Endothelial cell of umbilical vein (primary cell): ENCODE measurements at regions not wholly inside any gene's neighbourhood (a gene's known extent, or its start where the extent isn't known, plus 50 kb on each side); places are given as distances from the start of the nearest gene placed in this dataset.

Source experiments
- BruUV-seq: library from RNA; stranded (reverse); fragments of 400-500 nt; replicated peaks from 2 replicates; lab custom pipeline; 2021; lab: Mats Ljungman, UMichigan
- CTCF ChIA-PET: fragments of 300-600, 350-600 bp; sonication (Branson Sonifier 250); formaldehyde crosslinking; loops from one replicate; lab custom pipeline; 2021; ENCODE audit warnings: antibody characterized with exemption, inconsistent platforms; lab: Charles Lee
- POLR2A ChIA-PET: fragments of 300-600, 350-600 bp; sonication (Branson Sonifier 250); formaldehyde crosslinking; loops from one replicate; lab custom pipeline; 2021; ENCODE audit warnings: antibody characterized with exemption, inconsistent platforms; lab: Charles Lee
- DNase-seq: peaks from one replicate; pipeline ENCODE4 v3.0.0-alpha.2; 2011; ENCODE audit warnings: low read depth, low spot score
- FAIRE-seq: peaks from 2 replicates; lab custom pipeline; 2011; peaks lifted over from hg19 to GRCh38; lab: Jason Lieb, UNC
- H2AFZ ChIP-seq: 2 replicates; pipeline ENCODE4 v1.6.0; 2012; ENCODE audit warnings: low read depth, low read length, control low read depth, inconsistent platforms
- H3K27ac ChIP-seq: 2 replicates; pipeline ENCODE4 v1.5.1; 2011; ENCODE audit warnings: low read depth, mild to moderate bottlenecking, control low read depth, low read length, moderate library complexity; ENCODE audit not compliant: insufficient read depth
- H3K27me3 ChIP-seq, 2 experiments: 2 replicates each; pipeline versions ENCODE4 v1.6.0 to v1.6.1; 2011; ENCODE audit warnings: low read length in 2 of 2, mixed read lengths in 1 of 2; ENCODE audit not compliant: control insufficient read depth in 2 of 2, insufficient read depth in 2 of 2
- H3K36me3 ChIP-seq, 2 experiments: 2 replicates in 1 of 2; 3 replicates in 1 of 2; pipeline ENCODE4 v1.5.1; 2011; ENCODE audit warnings: low read length in 2 of 2, mild to moderate bottlenecking in 1 of 2, moderate library complexity in 1 of 2; ENCODE audit not compliant: control insufficient read depth in 2 of 2, insufficient read depth in 2 of 2; ENCODE audit errors: extremely low read depth in 1 of 2
- H3K4me1 ChIP-seq: 3 replicates; pipeline ENCODE4 v1.5.1; 2011; ENCODE audit warnings: mild to moderate bottlenecking, low read length; ENCODE audit not compliant: control insufficient read depth, insufficient read depth; ENCODE audit errors: extremely low read depth
- H3K4me2 ChIP-seq: 2 replicates; pipeline ENCODE4 v1.6.1; 2011; ENCODE audit warnings: low read length, control low read depth, mixed read lengths; ENCODE audit not compliant: insufficient read depth
- H3K4me3 ChIP-seq, 3 experiments: fragments of 200-600 bp in 1 of 3; sonication (generic), shearing (Covaris generic) in 1 of 3; replicated peaks in 1 of 3; 2 replicates each; pipeline ENCODE4 v1.5.1; 2011 to 2016; ENCODE audit warnings: control low read depth in 3 of 3, low read length in 3 of 3, mild to moderate bottlenecking in 2 of 3, inconsistent platforms in 1 of 3, low read depth in 1 of 3, moderate library complexity in 1 of 3; ENCODE audit not compliant: insufficient read depth in 1 of 3
- H3K79me2 ChIP-seq: 2 replicates; pipeline ENCODE4 v1.6.0; 2012; ENCODE audit warnings: low read length, inconsistent platforms; ENCODE audit not compliant: control insufficient read depth, insufficient read depth
- H3K9ac ChIP-seq: replicated peaks from 2 replicates; pipeline ENCODE3; 2011; ENCODE audit warnings: low read length, control low read depth; ENCODE audit not compliant: insufficient read depth; ENCODE audit errors: extremely low read depth
- H3K9me1 ChIP-seq: replicated peaks from 3 replicates; pipeline ENCODE4 v1.6.0; 2011; ENCODE audit warnings: mild to moderate bottlenecking, low read length; ENCODE audit not compliant: control insufficient read depth, insufficient read depth; ENCODE audit errors: extremely low read depth
- H3K9me3 ChIP-seq: replicated peaks from 2 replicates; pipeline ENCODE4 v1.5.1; 2012; ENCODE audit warnings: low read length, inconsistent platforms; ENCODE audit not compliant: control insufficient read depth, insufficient read depth
- H4K20me1 ChIP-seq: replicated peaks from 2 replicates; pipeline ENCODE3; 2011; ENCODE audit warnings: mild to moderate bottlenecking, low read length; ENCODE audit not compliant: control insufficient read depth, insufficient read depth; ENCODE audit errors: extremely low read depth
- EZH2 ChIP-seq: IDR thresholded peaks from 2 replicates; pipeline ENCODE4 v1.6.1; 2012; ENCODE audit warnings: borderline replicate concordance, low read depth, mild to moderate bottlenecking, moderate library complexity, low read length, inconsistent platforms; ENCODE audit not compliant: severe bottlenecking
- FOS ChIP-seq: IDR thresholded peaks from 2 replicates; pipeline ENCODE4 v1.6.1; 2011; ENCODE audit warnings: mild to moderate bottlenecking, low read length, moderate library complexity, borderline replicate concordance; ENCODE audit not compliant: insufficient read depth
- GATA2 ChIP-seq: IDR thresholded peaks from 2 replicates; pipeline ENCODE4 v1.7.0; 2011; ENCODE audit warnings: low read depth, mild to moderate bottlenecking, moderate library complexity, mixed read lengths, low read length; ENCODE audit not compliant: insufficient read length, insufficient read depth
- JUN ChIP-seq: IDR thresholded peaks from 2 replicates; pipeline ENCODE4 v1.6.1; 2011; ENCODE audit warnings: borderline replicate concordance, low read depth; ENCODE audit not compliant: insufficient read length, insufficient read depth
- MYC ChIP-seq: IDR thresholded peaks from one replicate; pipeline ENCODE4 v1.6.1; 2011; ENCODE audit warnings: mild to moderate bottlenecking, low read depth, low read length
- POLR2A ChIP-seq: IDR thresholded peaks from 2 replicates; pipeline ENCODE4 v1.6.1; 2012; ENCODE audit warnings: low read depth, mild to moderate bottlenecking, control low read depth, low read length
- POLR2AphosphoS5 ChIP-seq: IDR thresholded peaks from 2 replicates; pipeline ENCODE4 v1.6.1; 2012; ENCODE audit warnings: low read depth, mild to moderate bottlenecking, control low read depth, low read length, moderate library complexity; ENCODE audit not compliant: insufficient read depth
- dilution Hi-C: fragments of 300-500 bp; cut with MboI; formaldehyde crosslinking; loops from one replicate; pipeline ENCODE4 v1.15.0; 2019; ENCODE audit warnings: low sequenced_read_pairs; ENCODE audit not compliant: extremely low pct_ligation_motif_present
- intact Hi-C: fragments of 100-400 bp; cut with micrococcal nuclease; formaldehyde crosslinking; loops from one replicate; pipeline ENCODE4 v1.10.0; 2022
- TF ChIP-seq, protein P1 (sequence below), 2 donors: IDR thresholded peaks; 1 replicate in 1 of 2; 2 replicates in 1 of 2; pipeline ENCODE4 v1.5.1; 2011; ENCODE audit warnings: low read length in 2 of 2, mild to moderate bottlenecking in 2 of 2, moderate library complexity in 2 of 2, control low read depth in 1 of 2, inconsistent platforms in 1 of 2, low read depth in 1 of 2; ENCODE audit not compliant: insufficient read depth in 1 of 2; ENCODE audit errors: extremely low read depth in 1 of 2
- TF ChIP-seq, protein P2 (sequence below): IDR thresholded peaks from 2 replicates; pipeline ENCODE4 v1.6.1; 2011; ENCODE audit not compliant: insufficient read depth, insufficient read length

- no peak for FAIRE-seq
- H2AFZ ChIP-seq, result no peak overlapping the region
- H4K20me1 ChIP-seq, result no peaks in the 10 kb centered on the region
- no peak overlapping the region for H3K27ac ChIP-seq
- no peaks in the 10 kb centered on the region for H3K36me3 ChIP-seq
- H3K4me3 ChIP-seq, result no peak overlapping the region
- no TSS peak for BruUV-seq
- TF ChIP-seq MYC (no peak), EZH2 (no peak), POLR2AphosphoS5 (no peak), JUN (no peak), FOS (no peak), GATA2 (no peak), POLR2A (no peak)
- TF ChIP-seq, protein P1, sequence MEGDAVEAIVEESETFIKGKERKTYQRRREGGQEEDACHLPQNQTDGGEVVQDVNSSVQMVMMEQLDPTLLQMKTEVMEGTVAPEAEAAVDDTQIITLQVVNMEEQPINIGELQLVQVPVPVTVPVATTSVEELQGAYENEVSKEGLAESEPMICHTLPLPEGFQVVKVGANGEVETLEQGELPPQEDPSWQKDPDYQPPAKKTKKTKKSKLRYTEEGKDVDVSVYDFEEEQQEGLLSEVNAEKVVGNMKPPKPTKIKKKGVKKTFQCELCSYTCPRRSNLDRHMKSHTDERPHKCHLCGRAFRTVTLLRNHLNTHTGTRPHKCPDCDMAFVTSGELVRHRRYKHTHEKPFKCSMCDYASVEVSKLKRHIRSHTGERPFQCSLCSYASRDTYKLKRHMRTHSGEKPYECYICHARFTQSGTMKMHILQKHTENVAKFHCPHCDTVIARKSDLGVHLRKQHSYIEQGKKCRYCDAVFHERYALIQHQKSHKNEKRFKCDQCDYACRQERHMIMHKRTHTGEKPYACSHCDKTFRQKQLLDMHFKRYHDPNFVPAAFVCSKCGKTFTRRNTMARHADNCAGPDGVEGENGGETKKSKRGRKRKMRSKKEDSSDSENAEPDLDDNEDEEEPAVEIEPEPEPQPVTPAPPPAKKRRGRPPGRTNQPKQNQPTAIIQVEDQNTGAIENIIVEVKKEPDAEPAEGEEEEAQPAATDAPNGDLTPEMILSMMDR (IDR thresholded peaks at IDR 0.05; ENCODE audit: extremely low read depth in 1 of 2, insufficient read depth in 1 of 2, low read depth in 1 of 2, low read length in 2 of 2), result no peak
- TF ChIP-seq, protein P2, sequence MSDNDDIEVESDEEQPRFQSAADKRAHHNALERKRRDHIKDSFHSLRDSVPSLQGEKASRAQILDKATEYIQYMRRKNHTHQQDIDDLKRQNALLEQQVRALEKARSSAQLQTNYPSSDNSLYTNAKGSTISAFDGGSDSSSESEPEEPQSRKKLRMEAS, result no peak
- H3K79me2 ChIP-seq, result no peaks in the 10 kb centered on the region
- H3K4me1 ChIP-seq, result no peaks in the 10 kb centered on the region
- H3K9me1 ChIP-seq, result no peaks in the 10 kb centered on the region
- H3K27me3 ChIP-seq, result no peaks in the 10 kb centered on the region
- POLR2A ChIA-PET, result no interaction called here
- intact Hi-C loops (no loop called here), dilution Hi-C loops (no loop called here)
- no peaks in the 10 kb centered on the region for H3K9me3 ChIP-seq
- CTCF ChIA-PET, result interaction anchor here (1.0 kb wide), 1 partner anchor 11 kb away, joined by 3 read pairs; no protein-coding TSS in a partner anchor
- DNase-seq, result no peak
- H3K9ac ChIP-seq, result no peak overlapping the region
- no peak overlapping the region for H3K4me2 ChIP-seq
Observed at GRCh38 chr7:19062216-19062615, 55.2 kb downstream of the TWIST1 start.
